Right hindlimb (tissue), 1 donor: ENCODE measurements at regions not wholly inside any gene's neighbourhood (a gene's known extent, or its start where the extent isn't known, plus 50 kb on each side); places are given as distances from the start of the nearest gene placed in this dataset.

Source experiments
- DNase-seq: peaks from one replicate; pipeline ENCODE4 v3.0.0-alpha.2; 2018

DNA sequence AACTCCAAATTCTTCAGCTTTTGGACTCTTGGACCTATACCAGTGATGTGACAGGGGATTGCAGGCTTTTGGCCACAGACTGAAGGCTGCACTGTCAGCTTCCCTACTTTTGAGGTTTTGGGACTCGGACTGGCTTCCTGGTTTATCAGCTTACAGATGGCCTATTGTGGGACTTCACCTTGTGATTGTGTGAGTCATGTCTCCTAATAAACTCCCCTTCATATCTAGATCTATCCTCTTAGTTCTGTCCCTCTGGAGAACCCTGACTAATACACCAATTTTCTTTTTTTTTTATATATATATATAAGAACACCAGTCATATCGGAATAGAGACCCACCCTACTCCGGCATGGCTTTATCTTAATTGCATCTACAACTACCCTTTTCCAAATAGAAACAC, 166.8 kb downstream of the ETV1 start:
- DNase-seq: no peak

DNA sequence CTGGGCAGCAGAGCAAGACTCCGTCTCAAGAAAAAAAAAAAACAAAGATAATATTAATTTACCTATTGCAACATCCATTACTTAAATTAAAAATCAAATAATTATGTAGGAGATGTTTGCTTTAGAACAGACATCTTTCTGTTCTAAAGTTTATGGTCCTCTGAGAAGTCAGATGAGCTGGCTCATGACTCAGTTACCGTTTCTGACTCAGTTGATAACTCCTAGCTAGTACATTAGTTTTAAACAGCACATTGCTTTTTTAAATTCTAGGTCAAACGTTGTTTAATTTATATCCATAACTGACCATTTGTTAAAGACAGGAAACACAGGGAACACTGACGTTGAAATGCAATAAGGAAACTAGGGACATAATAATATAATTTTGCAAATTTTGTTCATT, 162.7 kb downstream of the ETV1 start:
- DNase-seq: no peak

DNA sequence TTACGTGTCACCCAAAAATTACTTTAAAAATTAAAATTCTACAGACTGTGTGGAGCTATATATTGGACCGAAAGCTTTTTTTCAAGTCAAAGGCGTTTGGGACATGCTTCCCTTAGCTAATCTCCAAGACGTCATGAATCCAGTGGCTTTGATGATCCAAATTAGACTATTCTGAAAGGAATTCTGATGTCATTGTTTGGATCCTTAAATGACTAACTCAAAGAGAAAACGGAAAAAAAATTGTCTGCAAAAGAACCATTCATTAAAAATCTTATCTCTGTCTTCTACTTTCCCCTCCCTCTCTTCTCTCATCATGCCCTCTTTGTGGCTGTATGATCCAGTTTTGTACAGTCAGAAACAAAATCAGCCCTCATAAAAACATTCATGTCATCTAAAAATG, 161.8 kb downstream of the ETV1 start:
- no peak for DNase-seq

DNA sequence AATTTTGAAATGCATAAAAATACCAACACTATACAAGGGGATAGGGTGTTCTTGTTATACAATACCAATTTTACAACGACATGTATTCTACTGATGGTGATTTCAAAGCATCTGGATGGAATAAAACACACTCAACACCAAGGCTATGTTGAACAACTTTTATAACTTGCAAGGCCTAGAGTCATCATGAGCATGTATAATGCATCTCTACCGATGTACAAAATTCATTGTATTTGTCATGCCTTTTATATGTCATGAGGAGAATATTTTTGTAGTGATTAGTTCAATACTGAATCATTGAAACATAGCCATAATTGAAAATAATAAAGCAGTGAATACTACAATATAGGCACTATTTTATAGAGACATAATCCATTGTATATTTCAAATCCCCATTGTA, 160.2 kb downstream of the ETV1 start:
- no peak for DNase-seq

DNA sequence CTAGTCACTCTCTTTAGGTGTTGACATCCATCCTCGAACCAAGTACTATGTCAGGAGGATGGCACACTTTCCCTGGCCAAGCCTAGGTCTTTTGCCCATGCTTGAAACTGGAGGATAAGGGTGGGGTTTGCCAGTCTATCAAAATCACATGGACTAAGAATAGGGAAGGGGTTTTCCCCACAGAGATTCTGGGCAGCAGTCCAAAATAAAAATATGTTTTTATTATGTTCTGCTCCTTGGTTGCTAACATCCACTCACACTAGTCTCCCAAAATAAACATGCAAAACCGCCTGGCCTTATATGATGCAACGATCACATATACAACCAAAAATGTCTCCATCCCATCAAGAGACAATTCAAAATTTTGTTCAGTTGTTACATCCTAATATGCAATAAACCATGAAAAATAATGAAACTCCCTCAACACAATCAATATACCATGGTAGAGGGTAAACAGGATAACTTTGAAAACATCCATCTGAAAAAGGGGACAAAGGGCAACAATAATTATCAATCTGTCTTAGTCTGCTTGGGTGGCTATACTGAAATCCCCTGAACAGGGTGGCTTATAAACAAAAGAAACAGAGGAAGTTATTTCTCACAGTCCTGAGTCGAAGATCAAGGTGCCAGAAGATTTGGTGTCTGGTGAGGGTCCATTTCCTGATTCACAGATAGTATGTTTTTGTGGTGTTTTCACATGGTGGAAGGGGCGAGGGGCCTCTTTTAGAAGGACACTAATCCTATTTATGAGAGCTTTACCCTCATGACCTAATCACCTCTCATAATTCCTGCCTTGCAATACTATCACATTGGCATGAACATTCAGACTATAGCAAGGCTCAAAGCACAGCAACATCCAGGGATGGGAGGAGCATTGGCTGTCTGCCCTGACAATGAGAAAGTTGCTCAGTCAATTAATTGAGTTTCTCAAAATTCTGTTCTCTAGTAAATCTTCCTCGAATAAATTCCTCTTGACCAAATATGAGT, 159.3 kb downstream of the ETV1 start:
- no peak for DNase-seq

DNA sequence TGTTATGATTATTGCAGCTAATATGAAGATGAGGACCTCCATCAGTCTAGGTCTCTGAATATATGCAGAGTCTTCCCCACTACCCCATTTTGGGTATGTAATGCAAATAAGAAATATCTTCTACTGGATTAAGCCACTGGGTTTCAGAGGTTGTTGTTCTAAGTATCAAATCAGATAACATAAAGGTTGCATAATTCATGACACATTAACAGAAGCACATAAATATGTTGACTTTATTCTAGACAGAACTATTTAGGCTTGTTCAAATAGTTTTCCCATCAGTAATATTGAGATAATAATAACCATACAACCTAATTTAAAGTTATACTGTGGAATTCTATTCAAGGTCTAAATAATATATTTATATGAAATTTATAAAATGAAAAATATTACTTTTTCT, 157.1 kb downstream of the ETV1 start:
- no peak for DNase-seq

DNA sequence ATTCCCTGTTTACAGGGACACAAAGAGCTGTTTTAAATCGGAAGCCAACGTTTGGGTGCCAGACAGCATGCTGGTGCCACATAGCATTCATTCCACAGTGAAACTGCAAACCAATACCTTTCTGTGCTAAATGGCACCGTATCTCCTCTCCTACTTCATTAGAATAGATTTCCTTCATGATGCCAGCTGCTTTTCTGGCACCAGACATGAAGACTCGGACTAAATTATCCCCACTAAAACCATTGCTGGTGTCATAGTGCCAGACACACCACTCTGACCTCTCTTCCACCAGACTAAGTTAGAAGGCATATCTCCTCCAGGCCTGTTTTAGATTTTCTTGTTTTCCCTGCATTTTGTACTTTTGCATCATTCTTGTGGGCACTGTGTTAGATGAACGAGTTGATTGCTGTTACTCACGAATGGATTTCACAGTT, 155.1 kb downstream of the ETV1 start:
- no peak for DNase-seq

DNA sequence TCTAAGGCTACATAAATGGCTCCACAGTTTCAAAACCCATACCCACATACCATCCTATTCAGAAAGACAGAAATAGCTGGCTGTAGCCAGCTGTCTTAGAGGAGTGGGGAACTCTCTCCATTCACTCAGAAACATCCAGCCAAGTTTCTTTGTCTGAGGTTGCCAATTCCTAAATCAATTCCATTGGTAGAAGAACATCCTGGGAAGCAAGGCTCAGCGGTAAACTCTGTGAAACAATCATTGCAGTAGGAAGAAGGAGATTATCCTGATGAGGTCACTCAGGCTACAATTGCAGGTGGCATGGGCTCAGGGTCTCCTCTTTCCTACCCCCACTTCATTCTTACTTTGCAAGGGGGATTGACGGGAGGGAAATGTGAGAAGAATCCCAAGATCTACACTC, 154.0 kb downstream of the ETV1 start:
- DNase-seq: no peak

DNA sequence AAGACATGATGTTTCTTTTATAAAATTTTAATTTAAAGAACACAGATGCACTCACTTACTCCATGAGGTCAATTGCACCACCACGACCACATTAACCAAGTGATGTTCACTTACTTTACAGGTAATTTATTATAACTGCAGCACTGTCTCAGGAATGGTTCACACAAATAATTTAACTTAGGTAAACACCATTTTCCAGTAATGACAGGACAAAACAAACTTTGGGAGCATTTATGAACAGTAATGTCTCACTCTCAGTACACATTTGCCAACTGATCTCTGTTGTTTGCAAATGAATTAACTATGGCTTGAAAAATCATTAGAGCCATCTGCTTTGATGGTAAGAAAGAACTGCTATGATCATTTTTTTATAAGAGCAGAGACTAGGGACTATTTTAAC, 150.4 kb downstream of the ETV1 start:
- no peak for DNase-seq
